Endothelial cell (in vitro differentiated cells): ENCODE measurements at regions not wholly inside any gene's neighbourhood (a gene's known extent, or its start where the extent isn't known, plus 50 kb on each side); places are given as distances from the start of the nearest gene placed in this dataset.
"Not testable (repeated sequence)": the region's sequence is repeated elsewhere in the genome, so short reads cannot be mapped to it uniquely, and the experiment has no call there.

Source experiments
- DNase-seq: peaks from one replicate; pipeline ENCODE4 v3.0.0; 2021; ENCODE audit warnings: low spot score
- H3K27ac Mint-ChIP-seq: one replicate; pipeline ENCODE4 v1.8.0; 2021; ENCODE audit warnings: mixed read lengths, inconsistent platforms; ENCODE audit not compliant: unreplicated experiment
- H3K27me3 Mint-ChIP-seq: one replicate; pipeline ENCODE4 v1.8.0; 2021; ENCODE audit warnings: mild to moderate bottlenecking, moderate library complexity, mixed read lengths, inconsistent platforms; ENCODE audit not compliant: unreplicated experiment
- H3K36me3 Mint-ChIP-seq: one replicate; pipeline ENCODE4 v1.8.0; 2021; ENCODE audit warnings: mild to moderate bottlenecking, low read depth, mixed read lengths, inconsistent platforms; ENCODE audit not compliant: unreplicated experiment
- H3K4me1 Mint-ChIP-seq: one replicate; pipeline ENCODE4 v1.8.0; 2021; ENCODE audit warnings: mild to moderate bottlenecking, mixed read lengths, inconsistent platforms; ENCODE audit not compliant: unreplicated experiment
- H3K4me3 Mint-ChIP-seq: one replicate; pipeline ENCODE4 v1.8.0; 2021; ENCODE audit warnings: mild to moderate bottlenecking, mixed read lengths, inconsistent platforms; ENCODE audit not compliant: unreplicated experiment
- H3K9me3 Mint-ChIP-seq: one replicate; pipeline ENCODE4 v1.8.0; 2021; ENCODE audit warnings: mixed read lengths, inconsistent platforms; ENCODE audit not compliant: unreplicated experiment
- TF ChIP-seq, protein P1 (sequence below): fragments of 200-600 bp; sonication (generic); IDR thresholded peaks from one replicate; pipeline ENCODE4 v1.5.0; 2021; ENCODE audit warnings: antibody characterized with exemption; ENCODE audit not compliant: unreplicated experiment

DNA sequence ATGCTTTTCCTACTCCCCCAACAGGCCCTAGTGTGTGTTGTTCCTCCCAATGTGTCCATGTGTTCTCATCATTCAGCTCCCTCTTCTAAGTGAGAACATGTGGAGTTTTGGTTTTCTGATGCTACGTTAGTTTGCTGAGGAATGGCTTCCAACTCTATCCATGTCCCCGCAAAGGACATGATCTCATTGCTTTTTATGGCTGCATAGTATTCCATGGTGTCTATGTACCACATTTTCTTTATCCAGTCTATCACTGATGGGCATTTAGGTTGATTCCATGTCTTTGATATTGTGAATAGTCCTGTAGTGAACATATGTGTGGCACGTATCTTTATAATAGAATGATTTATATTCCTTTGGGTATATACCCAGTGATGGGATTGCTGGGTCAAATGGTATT lies 72.5 kb upstream of the CCNY start:
- H3K4me1 Mint-ChIP-seq, H3K4me3 Mint-ChIP-seq, H3K27ac Mint-ChIP-seq, H3K36me3 Mint-ChIP-seq, DNase-seq, H3K27me3 Mint-ChIP-seq, H3K9me3 Mint-ChIP-seq: not testable (repeated sequence)

GRCh38 chr10:35264636-35265035 lies 71.7 kb upstream of the CCNY start:
- H3K27ac Mint-ChIP-seq, H3K9me3 Mint-ChIP-seq, DNase-seq, H3K4me3 Mint-ChIP-seq, H3K36me3 Mint-ChIP-seq, H3K27me3 Mint-ChIP-seq: not testable (repeated sequence)
- H3K4me1 Mint-ChIP-seq = peaks cover 10% of the 10 kb centered on the region

DNA sequence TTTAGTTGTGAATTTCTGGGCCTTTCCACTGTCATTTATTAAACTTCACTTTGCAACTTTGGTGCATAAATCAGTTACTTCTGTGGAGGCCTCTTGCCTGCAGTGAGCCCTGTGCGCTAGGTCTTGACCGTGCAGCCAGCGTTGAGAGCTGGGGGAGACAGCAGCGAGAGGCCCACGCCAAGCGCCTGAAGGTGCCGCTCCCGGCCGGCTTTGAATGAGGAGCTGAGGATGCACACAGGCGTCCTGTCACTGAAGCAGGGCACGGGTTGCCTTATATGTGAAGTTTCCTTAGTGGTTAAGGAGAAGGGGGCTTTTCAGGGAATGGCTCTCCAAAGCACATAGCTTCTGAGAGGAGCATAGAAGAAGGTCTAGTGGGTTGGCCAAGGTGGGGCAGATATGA lies 70.9 kb upstream of the CCNY start:
- no peak for DNase-seq
- H3K9me3 Mint-ChIP-seq = no peaks in the 10 kb centered on the region
- no peaks in the 10 kb centered on the region for H3K36me3 Mint-ChIP-seq
- H3K27ac Mint-ChIP-seq = no peak overlapping the region
- no peak overlapping the region for H3K4me3 Mint-ChIP-seq
- peaks cover 10% of the 10 kb centered on the region for H3K4me1 Mint-ChIP-seq
- TF ChIP-seq, protein P1, sequence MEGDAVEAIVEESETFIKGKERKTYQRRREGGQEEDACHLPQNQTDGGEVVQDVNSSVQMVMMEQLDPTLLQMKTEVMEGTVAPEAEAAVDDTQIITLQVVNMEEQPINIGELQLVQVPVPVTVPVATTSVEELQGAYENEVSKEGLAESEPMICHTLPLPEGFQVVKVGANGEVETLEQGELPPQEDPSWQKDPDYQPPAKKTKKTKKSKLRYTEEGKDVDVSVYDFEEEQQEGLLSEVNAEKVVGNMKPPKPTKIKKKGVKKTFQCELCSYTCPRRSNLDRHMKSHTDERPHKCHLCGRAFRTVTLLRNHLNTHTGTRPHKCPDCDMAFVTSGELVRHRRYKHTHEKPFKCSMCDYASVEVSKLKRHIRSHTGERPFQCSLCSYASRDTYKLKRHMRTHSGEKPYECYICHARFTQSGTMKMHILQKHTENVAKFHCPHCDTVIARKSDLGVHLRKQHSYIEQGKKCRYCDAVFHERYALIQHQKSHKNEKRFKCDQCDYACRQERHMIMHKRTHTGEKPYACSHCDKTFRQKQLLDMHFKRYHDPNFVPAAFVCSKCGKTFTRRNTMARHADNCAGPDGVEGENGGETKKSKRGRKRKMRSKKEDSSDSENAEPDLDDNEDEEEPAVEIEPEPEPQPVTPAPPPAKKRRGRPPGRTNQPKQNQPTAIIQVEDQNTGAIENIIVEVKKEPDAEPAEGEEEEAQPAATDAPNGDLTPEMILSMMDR = no peak
- peaks cover 9% of the 10 kb centered on the region for H3K27me3 Mint-ChIP-seq

GRCh38 chr10:35268323-35268722 lies 68.0 kb upstream of the CCNY start:
- peaks cover 14% of the 10 kb centered on the region for H3K4me1 Mint-ChIP-seq
- no peaks in the 10 kb centered on the region for H3K36me3 Mint-ChIP-seq
- DNase-seq = no peak
- H3K27me3 Mint-ChIP-seq = peaks cover 13% of the 10 kb centered on the region
- H3K4me3 Mint-ChIP-seq = no peak overlapping the region
- TF ChIP-seq, protein P1 = no peak
- no peak overlapping the region for H3K27ac Mint-ChIP-seq
- no peaks in the 10 kb centered on the region for H3K9me3 Mint-ChIP-seq

DNA sequence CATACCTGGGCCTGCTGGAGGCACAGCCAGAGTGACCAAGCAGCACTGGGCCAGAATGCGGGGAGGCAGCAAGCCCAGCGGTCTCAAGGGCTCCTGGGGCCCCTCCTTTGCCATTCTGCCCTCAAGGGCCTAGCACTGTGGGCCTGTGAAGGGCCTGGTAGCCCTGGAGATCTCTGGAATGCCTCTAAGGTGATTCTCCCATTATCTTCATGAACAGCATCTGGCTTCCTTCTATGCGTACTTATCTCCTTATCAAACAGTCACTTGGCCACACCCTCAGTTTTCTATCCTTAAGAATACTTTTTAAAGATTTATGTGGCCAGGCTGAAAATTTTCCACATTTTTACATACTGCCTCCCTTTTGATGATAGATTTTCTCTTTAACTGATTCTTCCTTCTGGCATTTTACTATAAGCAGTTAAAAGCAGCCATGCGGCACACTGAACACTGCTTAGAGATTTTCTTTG lies 67.5 kb upstream of the CCNY start:
- TF ChIP-seq, protein P1 = no peak
- Mint-ChIP-seq H3K27me3 (peaks cover 11% of the 10 kb centered on the region), H3K9me3 (no peaks in the 10 kb centered on the region), H3K27ac (peak overlapping the region; percentile 13), H3K36me3 (no peaks in the 10 kb centered on the region), H3K4me3 (no peak overlapping the region), H3K4me1 (peaks cover 14% of the 10 kb centered on the region)
- DNase-seq = no peak

GRCh38 chr10:35270100-35270499 lies 66.2 kb upstream of the CCNY start:
- Mint-ChIP-seq H3K36me3 (no peaks in the 10 kb centered on the region), H3K4me3 (no peak overlapping the region), H3K4me1 (peaks cover 14% of the 10 kb centered on the region), H3K9me3 (no peaks in the 10 kb centered on the region), H3K27ac (no peak overlapping the region), H3K27me3 (peaks cover 11% of the 10 kb centered on the region)
- TF ChIP-seq, protein P1 = no peak
- no peak for DNase-seq
